GM20000 (cell line): ENCODE measurements at regions not wholly inside any gene's neighbourhood (a gene's known extent, or its start where the extent isn't known, plus 50 kb on each side); places are given as distances from the start of the nearest gene placed in this dataset.

ENCODE experiments used
- DNase-seq: peaks from one replicate; pipeline ENCODE4 v3.0.0; 2012; ENCODE audit warnings: low spot score
- CTCF ChIP-seq: IDR thresholded peaks from 2 replicates; pipeline ENCODE4 v1.5.1; 2012; ENCODE audit warnings: mild to moderate bottlenecking, control low read depth; ENCODE audit errors: extremely low read depth, missing control alignments

DNA sequence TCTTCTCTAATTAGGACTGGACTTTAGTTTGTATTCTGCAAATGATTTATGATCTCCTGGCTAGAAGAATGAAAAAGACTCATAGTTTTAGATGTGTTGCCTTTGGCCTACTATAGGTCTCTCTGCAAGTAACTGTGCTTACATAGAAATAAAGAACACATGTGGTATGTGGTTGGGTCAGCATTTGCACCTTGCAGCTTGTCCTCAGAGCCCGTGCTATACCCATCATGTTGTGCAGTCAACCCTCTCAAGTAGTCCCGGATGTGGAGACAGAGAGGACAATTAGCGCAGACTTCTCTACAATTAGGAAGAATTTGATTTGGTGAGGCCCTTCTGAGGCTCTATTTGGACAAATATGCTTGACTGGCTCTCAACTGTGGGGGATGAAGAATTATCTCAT, 203.7 kb upstream of the ITGA4 start:
- no peak for TF ChIP-seq CTCF
- DNase-seq, result no peak

GRCh38 chr2:181255651-181256050, 201.5 kb upstream of the ITGA4 start:
- DNase-seq, result no peak
- TF ChIP-seq CTCF, result no peak

DNA sequence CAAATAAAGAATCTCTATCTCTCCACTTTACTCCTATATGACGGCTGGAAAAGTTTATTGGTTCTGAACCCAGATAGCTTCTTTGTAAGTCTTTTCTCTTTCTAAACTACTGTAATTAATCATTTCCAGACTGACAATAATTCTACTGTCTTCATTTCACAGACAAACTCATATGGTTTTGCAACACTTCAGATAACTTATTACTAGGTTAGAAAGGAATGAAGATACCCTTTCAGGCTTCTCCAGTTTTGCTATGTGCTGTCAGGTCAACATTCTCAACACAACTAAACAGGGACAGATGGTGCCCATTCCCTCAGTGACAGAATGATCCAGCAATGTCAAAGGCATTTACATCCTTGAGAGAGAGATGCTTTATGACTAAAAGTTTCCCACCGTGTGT, 198.5 kb upstream of the ITGA4 start:
- no peak for DNase-seq
- TF ChIP-seq CTCF, result no peak

- TF ChIP-seq CTCF, result no peak
- no peak for DNase-seq
These were observed 194.4 kb upstream of the ITGA4 start for GRCh38 chr2:181262782-181263181.

DNA sequence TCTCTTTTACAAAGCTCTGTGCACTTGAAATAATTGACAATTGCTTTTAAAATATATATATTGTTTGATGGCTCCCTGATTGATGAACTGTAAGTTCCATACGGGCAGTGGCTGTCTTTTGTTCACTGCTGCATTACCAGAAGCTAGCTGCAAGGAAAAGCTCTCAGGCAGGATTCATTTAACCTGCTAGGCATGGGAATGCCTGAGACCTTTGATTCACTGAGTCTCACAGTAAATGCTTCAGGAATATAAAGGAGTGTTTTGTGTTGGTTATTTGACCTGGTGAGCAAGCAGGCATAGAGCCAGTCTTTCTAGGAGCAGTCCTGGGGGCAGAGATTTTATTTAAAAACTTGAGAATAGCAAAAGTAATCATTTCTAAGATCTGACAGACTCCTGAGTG, 193.2 kb upstream of the ITGA4 start:
- DNase-seq, result no peak
- TF ChIP-seq CTCF, result no peak

GRCh38 chr2:181264441-181264840, 192.7 kb upstream of the ITGA4 start:
- no peak for TF ChIP-seq CTCF
- no peak for DNase-seq

DNA sequence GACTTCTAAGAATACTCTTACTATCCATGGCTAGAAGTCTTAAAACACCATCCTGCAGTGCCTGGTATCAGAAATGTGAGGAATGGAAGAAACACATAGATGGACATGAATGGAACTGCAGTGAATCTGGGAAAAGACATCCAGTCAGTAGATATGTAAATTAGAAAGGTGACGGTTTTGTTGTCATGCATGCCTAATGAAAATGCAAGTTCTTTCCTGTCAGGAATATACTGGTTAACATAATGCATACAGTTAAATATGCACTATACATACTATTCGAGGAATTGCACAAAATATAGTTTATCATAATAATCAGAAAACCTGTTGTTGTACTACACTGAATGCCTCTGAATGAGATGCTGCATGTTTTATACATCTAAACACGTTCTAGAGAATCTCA, 190.6 kb upstream of the ITGA4 start:
- no peak for TF ChIP-seq CTCF
- DNase-seq, result no peak
